Right kidney (tissue), 1 donor: ENCODE measurements at regions not wholly inside any gene's neighbourhood (a gene's known extent, or its start where the extent isn't known, plus 50 kb on each side); places are given as distances from the start of the nearest gene placed in this dataset.
"Not testable (repeated sequence)": the region's sequence is repeated elsewhere in the genome, so short reads cannot be mapped to it uniquely, and the experiment has no call there.

Experiments used
- DNase-seq: peaks from one replicate; pipeline ENCODE4 v3.0.0-alpha.2; 2016

DNA sequence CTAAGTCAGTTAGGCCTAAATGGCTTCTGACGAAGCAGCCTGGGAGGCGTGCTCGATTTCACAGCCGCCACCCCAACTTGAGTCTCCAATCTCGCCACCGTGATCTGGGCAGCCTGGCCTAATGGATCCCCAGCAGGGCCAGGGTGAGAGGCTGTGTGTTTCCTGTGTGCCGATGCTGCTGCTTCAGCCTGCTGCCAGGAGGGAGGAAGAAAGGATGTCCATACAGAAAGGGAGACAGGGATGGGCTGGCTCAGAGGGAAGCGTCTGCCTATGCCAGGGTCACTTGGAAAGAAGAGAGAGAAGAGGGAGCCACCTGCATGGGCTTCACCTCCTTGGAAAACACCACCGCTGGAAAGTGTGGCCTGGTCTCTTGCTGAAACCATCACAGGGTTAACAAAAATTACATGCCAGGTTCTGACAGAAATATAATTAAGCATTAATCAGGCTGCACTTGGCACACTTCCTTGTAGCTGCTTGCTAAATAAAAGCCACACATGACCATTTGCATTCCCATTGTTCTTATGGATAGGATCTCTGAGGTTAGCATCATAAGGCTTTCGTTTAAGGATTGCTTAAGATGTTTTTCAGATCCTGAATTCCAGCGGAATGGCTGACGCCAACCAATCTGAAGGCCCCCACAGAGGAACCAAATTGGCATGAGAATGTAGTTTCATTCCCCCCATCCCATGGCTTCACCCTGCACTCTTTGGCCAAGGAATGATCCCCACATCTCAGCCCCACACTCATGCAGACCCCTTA is 108.8 kb upstream of the SLC1A4 start:
- DNase-seq, result no peak

DNA sequence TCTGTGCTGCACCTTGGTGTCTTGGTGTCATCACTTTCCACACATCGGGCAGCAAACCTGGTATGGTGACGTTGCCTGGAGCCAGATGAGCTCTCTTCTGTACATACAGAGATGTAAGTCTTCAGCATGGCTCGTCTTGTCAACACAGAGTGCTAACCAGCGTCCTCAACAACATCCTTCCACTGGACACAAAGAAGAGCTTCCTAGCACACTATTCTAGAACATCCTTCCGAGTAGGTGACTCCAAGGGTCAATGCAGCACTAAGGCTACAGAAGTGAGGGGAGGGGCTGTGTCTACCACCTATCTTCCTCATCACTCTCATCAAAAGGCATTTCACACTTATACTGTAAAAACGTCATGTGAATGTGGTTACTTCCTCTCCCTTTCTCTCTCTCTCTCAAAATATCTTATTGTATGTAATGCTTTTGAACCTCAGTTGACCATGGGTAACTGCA is 108.1 kb upstream of the SLC1A4 start:
- DNase-seq, result no peak

DNA sequence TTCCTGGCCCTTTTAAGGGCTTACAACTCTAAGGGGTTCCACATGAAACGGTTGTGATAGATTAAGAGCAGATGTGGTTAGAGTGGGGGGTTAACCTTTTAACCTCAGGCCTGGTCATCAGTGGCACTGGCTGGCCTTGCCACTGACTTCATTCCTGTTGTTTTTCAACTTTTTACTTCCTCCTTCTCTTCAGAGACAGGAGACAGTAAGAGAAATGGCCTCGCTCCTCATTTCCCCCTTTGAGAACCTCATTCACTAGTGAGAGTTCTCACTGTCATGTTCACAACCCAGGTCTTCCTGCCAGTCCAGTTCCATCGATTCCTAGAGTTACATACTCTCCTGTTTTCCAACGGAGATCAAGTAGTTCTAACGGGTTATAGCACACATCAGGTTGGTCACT is 101.6 kb upstream of the SLC1A4 start:
- DNase-seq, result no peak

DNA sequence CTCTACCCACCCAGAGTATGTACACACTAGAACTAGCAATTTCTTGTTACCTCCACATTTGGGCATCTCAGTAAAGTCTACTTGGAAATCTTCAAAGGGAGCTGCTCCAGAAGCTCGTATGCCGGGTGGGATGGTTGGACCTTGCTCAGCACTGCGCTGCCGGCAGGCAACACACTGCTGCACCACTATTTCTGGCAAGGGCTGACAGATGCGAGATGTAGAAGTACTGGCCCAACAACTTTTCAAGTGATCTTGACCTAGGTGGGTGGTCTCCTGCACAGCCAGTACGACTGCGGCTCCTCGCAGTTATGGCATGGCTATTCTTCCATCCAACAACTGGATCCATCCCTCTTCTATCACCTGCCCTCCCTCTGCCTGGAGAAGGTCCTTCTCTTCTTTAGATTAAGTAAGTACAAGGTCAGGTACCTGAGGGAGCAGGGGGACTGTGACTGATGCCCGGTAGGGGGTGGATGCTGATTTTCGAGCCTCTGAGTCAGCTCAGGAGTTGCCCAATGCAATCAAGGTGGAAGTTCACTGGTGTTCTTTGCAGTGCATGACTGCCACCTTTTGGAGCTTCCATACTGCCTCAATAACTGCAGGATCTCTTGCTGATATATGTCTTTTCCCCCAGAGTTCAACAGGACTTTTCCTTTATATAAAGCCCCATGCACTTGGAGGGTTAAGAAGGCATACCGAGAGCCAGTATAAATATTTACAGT is 100.4 kb upstream of the SLC1A4 start:
- DNase-seq, result no peak

DNA sequence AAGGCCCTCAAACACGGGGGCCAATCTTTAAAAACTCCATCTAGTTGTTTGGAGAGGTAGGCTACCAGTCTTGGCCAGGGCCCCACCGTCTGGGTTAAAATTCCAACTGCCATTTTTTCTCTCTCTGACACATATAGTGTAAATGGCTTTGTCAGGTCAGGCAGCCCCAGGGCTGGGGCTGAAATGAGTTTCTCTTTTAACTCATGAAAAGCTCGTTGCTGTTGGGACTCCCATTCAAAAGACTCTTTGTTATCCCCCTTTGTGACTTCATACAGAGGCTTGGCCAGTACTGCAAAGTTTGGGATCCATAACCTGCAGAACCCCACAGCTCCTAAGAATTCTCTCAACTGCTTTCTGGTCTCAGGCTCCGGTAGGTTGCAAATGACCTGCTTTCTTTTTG is 99.4 kb upstream of the SLC1A4 start:
- DNase-seq, result no peak

DNA sequence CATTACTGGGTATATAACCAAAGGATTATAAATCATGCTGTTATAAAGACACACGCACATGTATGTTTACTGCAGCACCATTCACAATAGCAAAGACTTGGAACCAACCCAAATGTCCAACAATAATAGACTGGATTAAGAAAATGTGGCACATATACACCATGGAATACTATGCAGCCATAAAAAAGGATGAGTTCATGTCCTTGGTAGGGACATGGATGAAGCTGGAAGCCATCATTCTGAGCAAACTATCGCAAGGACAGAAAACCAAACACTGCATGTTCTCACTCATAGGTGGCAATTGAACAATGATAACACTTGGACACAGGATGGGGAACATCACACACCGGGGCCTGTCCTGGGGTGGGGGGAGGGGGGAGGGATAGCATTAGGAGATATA is 92.6 kb upstream of the SLC1A4 start:
- DNase-seq, result not testable (repeated sequence)

DNA sequence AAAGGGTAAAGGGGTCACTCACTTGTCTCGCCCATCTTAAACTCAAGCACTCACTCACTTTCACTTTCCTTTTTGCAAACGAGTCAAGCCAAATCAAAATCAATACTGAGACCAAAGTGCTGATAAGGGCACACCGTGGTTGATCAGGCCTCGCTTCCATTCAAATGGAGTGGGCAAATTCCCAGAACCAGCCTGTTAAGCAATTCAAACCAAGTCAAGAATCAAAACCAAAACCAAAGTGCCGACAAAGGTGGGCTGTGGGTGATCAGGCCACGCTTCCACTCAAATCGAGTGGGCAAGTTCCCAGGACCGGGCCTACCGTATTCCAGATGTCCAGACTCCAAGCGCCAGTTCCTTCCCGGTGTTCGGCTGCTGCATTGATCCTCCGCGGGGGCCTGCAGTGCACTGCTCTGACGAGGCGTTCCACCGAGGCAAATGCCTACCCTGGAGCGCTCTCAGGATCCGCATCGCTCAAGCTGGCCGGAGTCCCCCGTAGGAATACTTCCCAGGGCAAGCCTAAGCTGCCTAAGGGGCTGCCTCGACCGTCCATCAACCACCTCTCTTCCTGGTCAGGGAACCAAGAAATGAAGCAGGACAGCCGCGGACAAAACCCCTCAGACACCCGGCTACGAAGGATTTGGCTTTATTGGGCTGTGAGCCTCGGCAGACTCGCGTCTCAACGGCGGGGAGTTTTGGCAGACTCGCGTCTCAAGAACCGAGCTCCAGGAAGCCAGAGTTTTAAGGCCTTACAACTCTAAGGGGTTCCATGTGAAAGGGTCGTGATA is 89.9 kb upstream of the SLC1A4 start:
- no peak for DNase-seq

DNA sequence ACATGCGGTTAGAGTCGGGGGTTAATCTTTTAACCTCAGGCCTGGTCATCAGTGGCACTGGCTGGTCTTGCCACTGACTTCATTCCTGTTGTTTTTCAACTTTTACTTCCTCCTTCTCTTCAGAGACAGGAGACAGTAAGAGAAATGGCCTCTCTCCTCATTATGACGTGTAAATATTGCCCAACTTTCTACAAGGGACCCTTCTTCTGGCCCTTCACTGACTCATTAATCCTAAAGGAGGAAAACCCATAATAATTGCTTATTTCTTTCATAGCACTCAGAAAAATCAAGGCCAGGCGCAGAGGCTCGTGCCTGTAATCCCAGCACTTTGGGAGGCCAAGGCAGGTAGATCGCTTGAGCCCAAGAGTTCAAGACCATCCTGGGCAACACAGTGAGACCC is 89.3 kb upstream of the SLC1A4 start:
- DNase-seq, result not testable (repeated sequence)

DNA sequence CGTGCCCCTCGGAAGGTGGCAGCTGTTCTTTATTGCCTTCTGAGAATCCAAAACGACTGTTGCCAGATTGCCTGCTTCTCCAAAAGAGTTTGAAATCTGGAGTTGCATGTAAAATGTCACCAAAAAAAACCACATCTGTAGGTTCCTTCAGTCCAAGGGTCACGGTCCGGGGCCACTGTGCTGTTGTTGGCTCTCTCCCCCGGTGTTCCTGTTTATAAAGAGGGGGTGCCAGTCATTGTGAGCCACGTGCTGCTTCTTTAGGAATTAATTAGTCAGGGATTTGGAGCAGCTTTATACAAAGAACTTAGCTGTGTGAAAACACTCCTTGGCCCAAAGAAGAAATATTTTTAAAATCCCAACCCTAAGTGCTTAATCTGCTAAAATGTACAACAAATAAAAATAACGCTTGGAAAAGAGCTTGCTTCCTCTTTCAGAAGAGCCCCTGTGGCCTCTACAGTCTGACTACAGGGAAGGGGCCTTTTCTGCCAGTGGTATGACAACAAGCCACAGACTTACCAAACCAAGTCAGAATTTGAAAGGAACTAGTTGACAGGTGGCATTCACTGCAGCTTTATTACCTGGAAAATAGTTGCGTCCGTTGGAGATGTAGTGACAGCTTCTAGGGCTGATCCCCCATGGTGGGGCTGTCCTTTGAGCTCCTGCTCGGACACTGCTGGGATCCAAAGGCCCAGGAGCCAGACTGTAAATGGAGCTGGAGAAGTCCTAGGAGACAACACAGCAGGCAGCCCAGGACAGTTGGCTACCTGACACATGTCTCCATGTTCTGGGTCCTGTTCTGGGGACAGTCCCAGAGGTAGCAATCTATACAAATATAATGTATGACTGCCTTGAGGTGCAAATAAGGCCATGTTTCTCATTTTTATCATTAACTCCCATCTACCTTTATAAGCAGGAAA is 84.5 kb upstream of the SLC1A4 start:
- DNase-seq, result no peak

DNA sequence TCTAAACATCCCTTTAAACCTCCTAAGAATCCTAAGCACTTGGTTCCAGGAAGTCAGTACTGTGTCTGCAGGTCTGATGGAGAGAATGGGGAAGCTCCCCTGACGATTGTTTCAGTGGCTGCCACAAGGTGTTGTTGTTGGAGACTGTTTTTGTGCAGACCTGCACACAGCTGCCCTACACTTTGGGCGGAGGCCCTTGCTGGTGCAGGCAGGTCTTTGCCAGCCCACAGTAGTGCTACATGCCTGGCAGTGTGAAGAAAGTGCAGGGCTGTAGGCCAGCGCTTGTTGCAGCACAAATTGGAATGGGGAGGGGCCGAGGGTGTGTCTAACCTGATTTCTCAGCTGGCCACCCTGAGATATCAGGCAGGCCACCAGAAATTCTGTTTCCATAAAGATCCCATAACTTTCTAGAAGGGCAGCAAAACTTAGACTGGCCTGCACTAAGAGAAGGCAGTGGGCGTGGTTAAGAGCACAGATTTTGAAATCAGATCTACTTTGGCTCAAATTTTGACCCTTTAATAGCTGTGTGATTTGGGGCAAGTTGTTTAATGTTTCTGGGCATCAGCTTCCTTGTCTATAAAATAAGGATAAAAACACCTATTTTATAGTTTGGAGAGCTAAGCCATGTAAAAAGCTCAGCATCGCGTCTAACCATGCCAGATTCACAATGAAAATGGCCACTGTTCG is 83.7 kb upstream of the SLC1A4 start:
- DNase-seq, result no peak

DNA sequence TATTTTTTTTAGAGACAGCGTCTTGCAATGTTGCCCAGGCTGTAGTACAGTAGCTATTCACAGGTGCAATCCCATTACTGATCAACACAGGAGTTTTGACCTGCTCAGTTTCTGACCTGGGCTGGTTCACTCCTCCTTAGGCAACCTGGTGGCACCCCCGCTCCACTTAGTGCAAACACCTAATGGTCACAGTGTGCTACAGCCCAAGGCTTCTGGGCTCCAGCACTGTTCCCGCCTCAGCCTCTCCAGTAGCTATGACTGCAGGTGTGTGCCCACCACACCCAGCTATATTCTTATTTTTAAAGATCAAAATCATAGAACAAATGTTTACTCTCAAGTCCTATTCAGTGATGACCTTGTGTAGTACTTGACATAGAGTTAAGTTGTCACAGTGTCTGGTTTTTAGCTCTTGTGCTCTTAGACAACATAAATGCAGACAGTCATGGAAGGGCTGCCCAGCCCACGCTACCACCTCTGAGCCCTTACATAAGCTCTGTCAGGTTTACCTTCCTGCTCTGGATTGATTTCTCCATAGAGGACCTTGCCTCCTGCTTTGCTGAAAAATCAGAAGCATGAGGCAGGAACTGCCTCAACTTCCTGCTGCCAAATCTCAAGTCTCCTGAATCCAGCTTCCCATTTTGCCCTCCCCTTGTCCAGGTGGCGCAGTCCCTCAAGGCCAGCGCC is 82.2 kb upstream of the SLC1A4 start:
- DNase-seq, result no peak

DNA sequence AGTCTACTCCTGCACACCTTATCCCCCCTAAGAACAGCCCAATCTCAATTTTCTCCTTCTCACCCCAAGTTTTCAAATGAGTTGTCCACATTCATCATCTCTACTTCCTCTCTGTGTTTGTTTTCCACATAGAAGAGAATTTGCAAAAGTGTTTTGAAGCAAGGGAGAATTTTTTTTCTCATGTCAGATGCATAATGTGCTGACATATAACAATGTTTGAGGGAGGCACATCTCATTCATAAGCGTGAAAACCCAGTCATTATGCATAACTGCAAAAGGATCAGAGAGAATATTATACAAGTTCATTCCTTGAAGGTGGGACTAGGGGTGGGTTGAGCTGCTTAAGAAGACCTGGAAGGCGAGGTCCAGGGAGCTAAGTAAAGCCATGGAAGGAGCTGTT is 80.8 kb upstream of the SLC1A4 start:
- no peak for DNase-seq

DNA sequence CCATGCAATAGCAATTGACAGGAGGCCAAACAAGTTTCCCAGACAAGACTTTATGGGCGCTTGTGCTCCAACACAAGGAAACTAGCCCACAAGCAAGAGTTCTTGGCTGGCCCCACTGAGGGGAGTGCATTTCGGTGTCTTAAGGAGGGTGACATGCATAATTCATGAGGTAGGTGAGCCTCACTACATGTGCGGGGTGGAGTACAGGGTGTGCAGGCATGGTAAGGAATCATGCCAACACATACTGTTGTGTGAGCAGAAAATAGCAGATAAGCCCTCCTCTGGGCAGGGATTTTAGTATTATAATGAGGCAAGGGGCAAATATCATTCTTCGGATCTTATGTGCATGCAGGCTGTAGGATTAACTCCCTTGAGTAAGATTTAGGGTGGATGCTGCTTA is 78.7 kb upstream of the SLC1A4 start:
- DNase-seq, result no peak

DNA sequence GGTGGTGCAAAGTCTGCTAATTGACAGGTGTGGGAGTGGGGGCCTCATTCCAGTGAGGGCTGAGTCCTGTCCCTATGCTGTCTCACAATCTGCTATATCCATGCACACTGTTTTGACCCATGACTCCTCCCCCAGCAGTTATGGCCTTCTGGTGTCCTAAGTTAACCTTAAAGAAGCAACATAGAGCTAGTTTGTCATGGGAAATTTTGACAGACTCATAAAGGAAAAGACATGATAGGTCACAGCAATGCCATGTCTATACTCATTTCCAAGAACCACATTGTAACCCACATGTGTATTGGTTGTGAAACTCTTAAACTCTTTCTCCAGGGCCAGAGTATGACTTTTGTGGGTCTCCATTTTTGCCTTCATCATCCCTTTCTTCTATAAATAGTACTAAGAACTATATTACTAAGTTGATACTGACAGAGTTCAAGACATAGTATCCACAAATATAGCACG is 78.2 kb upstream of the SLC1A4 start:
- no peak for DNase-seq

DNA sequence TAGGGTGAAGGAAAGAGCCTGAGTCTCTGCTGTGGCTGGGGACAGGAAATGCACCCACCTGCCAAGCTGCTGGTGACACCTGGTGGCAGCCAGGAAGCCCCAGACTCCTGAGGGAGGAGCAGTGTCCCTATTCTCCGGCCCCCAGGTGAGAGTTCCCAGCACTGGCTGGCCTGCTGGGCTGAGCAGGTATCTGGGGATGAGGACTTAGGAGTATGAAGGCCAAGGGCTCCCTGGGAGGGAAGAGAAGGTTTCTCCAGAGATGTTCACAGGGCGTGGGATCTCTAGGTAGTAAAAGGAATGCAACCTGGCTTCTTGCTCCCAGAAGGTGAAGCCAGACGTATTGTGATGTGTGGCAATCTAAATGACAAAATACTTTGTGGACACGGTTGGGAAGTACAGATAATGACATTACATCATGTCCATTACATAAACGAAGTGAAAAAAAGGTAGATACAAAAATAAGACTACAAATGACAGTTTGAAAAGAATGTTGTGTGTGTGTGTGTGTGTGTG is 75.8 kb upstream of the SLC1A4 start:
- no peak for DNase-seq

DNA sequence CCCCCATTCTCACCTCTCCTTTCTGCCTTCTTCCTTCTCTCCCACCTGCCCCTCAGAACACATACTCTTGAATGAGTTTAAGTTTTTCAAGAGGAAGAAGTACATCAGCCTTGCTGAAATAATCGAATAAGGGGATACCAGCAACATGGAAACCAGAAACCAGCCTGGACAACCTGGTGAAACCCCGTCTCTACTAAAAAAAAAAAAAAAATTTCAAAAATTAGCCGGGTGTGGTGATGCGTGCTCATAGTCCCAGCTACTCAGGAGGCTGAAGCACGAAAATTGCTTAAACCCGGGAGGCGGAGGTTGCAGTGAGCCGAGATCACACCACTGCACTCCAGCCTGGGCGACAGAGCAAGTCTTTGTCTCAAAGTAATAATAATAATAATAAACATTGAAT is 75.0 kb upstream of the SLC1A4 start:
- no peak for DNase-seq

DNA sequence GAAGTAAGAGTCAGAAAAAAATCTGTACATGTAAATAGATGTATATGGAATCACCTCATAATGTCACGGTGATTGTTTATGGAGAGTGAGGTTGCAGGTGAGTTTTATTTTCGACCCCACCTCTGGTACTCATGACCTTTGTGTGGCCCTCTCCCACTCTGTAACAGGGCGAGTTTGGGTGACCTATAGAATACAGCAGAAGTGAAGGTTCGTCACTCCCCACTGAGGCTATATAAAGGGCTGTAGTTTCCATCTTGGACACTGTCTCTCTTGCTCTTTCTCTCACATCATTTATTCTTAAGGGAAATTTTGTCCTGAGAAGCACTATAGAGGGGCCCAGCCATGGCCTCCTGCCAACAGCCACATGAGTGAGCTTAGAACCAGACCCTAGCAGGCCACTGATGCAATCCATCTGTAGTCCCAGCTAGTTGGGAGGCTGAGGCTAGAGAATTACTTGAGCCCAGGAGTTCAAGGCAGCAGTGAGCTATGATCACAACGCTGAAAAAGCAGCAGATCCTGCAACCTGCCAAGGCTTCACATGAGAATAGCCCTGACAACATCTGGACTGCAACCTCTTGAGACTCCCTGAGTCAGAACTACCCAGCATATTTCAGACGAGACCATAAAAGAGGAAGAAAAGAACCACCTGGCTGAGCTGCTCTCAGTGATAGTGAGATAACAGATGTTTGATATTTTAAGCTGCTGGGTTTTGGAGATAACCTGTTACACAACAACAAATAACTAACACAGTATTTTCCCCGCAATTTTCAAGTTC is 74.3 kb upstream of the SLC1A4 start:
- DNase-seq, result no peak

DNA sequence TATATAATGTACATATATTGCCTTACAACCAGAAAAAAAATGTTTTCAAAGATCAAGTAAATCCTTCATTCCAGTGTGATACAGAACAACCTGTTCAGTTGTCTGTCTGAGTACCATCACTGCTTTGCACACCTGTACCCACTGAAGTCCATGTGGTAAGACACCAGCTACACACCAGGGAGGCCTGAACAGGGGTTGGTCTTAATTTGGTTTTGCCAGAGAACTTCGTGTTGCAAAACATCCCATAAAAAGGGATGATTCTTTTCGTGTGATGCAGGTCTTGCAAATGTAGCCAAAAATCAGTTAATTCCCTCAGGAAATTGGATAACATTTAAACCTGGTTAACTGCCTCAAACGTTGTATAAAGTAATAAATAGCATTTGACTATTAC is 73.7 kb upstream of the SLC1A4 start:
- no peak for DNase-seq

DNA sequence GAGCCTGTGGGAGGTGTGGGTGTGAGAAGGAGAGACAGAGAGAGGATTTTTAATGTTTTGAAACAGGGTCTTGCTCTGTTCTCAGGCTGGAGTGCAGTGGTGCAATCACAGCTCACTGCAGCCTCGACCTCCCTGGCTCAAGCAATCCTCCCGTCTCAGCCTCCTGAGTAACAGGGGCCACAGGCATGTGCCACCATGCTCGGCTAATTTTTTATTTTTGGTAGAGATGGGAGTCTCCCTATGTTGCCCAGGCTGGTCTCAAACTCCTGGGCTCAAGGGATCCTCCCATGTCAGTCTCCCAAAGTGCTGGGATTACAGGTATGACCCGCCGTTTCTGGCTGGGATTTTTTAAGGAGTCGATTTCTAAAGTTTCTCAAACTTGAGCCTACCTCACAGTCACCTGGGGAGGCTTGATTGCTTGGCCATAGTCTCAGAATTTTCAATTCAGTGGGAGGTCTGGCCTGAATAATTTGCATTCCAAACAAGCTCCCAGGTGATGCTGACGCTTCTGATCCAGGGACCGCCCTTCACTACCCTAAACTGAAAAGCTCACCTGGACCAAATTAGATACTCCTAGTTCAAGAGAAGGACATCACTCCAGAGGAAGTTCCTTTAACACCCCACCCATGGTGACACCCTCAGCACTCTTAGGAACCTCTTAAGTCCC is 70.8 kb upstream of the SLC1A4 start:
- no peak for DNase-seq
